ENCODE measurements at regions not wholly inside any gene's neighbourhood (a gene's known extent, or its start where the extent isn't known, plus 50 kb on each side); places are given as distances from the start of the nearest gene placed in this dataset.

GRCh38 chr10:33715303-33715975 is 381.0 kb upstream of the NRP1 start:
- TF ChIP-seq CTCF (IDR thresholded peaks at IDR 0.05) (no peak), EP300 (IDR thresholded peaks at IDR 0.05) (no peak), POLR2A (IDR thresholded peaks at IDR 0.05) (no peak), POLR2AphosphoS5 (IDR thresholded peaks at IDR 0.05) (no peak)
- peaks cover 0 to 4% (median 0%) of the 10 kb centered on the region in 4 donors for H3K4me1 ChIP-seq
- no peaks in the 10 kb centered on the region for H3K27me3 ChIP-seq
- WGBS, 5 donors = 75 to 84% (median 81%) methylated on average over 16 of the region's 16 CpGs
- no peak for DNase-seq
- H3K4me3 ChIP-seq = no peak overlapping the region
- peaks cover 0 to 8% (median 0%) of the 10 kb centered on the region in 4 donors for H3K9me3 ChIP-seq
- intact Hi-C loops (cut with DNase I; ENCODE audit: low total_unique reads) = no loop called here
- H3K36me3 ChIP-seq = no peaks in the 10 kb centered on the region
- H3K27ac ChIP-seq = no peak overlapping the region

GRCh38 chr10:33712825-33713224 is 378.4 kb upstream of the NRP1 start:
- 91 to 94% (median 91%) methylated on average over 7 of the region's 7 CpGs for WGBS, 5 donors
- Histone ChIP-seq H3K36me3 (no peaks in the 10 kb centered on the region), H3K9me3 (no peaks in the 10 kb centered on the region), H3K4me3 (no peak overlapping the region), H3K27ac (no peak overlapping the region), H3K27me3 (no peaks in the 10 kb centered on the region), H3K4me1 (peaks cover 0 to 4% (median 0%) of the 10 kb centered on the region in 4 donors)
- intact Hi-C loops (cut with DNase I; ENCODE audit: low total_unique reads) = no loop called here
- TF ChIP-seq POLR2A (IDR thresholded peaks at IDR 0.05) (no peak), EP300 (IDR thresholded peaks at IDR 0.05) (no peak), CTCF (IDR thresholded peaks at IDR 0.05) (no peak), POLR2AphosphoS5 (IDR thresholded peaks at IDR 0.05) (no peak)
- no peak for DNase-seq

DNA sequence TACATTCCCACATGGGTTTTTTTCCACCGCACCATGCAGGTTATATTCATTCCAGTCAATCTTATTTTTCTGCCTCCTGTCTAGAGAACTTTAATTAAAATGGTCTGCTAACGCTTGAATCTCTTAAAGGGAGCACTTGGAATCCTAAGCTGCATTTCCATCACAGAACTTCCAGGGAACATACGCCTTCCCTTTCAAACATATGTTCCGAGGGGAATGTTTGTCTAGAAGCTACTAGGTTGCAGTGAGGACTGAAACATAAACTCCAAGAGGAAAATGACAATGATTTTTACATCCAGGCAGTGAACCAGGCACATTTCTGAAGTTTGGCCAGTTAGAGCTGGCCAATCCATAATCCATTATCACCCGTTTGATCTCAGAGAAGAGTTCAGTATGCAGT is 375.5 kb upstream of the NRP1 start:
- Histone ChIP-seq H3K27me3 (no peaks in the 10 kb centered on the region), H3K4me3 (no peak overlapping the region), H3K27ac (no peak overlapping the region), H3K9me3 (no peaks in the 10 kb centered on the region), H3K4me1 (no peaks in the 10 kb centered on the region), H3K36me3 (no peaks in the 10 kb centered on the region)
- intact Hi-C loops (cut with DNase I; ENCODE audit: low total_unique reads) = no loop called here
- TF ChIP-seq EP300 (IDR thresholded peaks at IDR 0.05) (no peak), CTCF (IDR thresholded peaks at IDR 0.05) (no peak), POLR2AphosphoS5 (IDR thresholded peaks at IDR 0.05) (no peak), POLR2A (IDR thresholded peaks at IDR 0.05) (no peak)
- 90 to 95% (median 93%) methylated on average over 5 of the region's 5 CpGs for WGBS, 5 donors
- no peak for DNase-seq

DNA sequence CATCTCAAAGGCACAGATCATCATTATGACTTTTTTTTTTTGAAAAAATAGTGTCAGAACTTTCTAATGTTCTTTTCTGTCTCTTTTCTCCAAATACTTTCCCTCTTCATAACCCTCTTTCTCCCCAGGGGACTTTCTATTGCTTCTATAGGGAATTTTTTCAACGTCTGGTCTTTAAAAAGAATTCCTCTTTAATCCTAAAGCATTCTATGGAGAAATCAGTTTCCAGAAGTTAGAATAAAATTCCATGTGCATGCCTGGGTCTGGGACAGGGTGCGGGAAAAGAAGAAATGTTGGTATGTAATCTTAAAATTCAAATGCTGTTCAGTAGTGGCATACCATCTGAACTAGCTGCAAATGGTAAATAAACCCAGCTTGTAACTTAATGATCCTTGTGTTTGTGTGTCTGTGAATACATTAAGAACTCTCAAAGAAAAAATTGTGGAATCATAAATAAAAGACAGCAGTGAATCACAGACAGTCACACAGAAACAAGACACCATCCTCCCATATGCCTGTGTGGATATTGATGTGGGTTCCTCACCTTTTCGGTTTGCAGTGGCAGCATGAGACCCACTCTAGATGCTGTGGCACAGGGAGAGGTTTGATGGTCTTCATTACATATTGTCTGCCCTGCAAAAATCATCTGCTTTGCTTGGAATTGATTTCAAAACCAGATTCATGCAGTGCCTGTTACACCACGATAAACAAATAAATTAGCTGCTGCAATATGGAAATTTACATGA is 374.7 kb upstream of the NRP1 start:
- Histone ChIP-seq H3K9me3 (no peaks in the 10 kb centered on the region), H3K4me3 (no peak overlapping the region), H3K27me3 (no peaks in the 10 kb centered on the region), H3K4me1 (peaks cover 0 to 2% (median 0%) of the 10 kb centered on the region in 4 donors), H3K27ac (no peak overlapping the region), H3K36me3 (no peaks in the 10 kb centered on the region)
- DNase-seq = no peak
- TF ChIP-seq POLR2A (IDR thresholded peaks at IDR 0.05) (no peak), POLR2AphosphoS5 (IDR thresholded peaks at IDR 0.05) (no peak), EP300 (IDR thresholded peaks at IDR 0.05) (no peak), CTCF (IDR thresholded peaks at IDR 0.05) (no peak)
- 83 to 88% (median 87%) methylated on average over 4 of the region's 4 CpGs for WGBS, 5 donors
- intact Hi-C loops (cut with DNase I; ENCODE audit: low total_unique reads) = no loop called here

Data from stomach (tissue), 8 donors.